SU-DHL-6 (cell line): ENCODE measurements at regions not wholly inside any gene's neighbourhood (a gene's known extent, or its start where the extent isn't known, plus 50 kb on each side); places are given as distances from the start of the nearest gene placed in this dataset.

Experiments used
- H2AFZ ChIP-seq: fragments of 200-600 bp; sonication (generic); 2 replicates; pipeline ENCODE4 v1.6.1; 2014; ENCODE audit warnings: low read depth, mild to moderate bottlenecking, moderate library complexity, mixed read lengths, antibody characterized with exemption, low read length; ENCODE audit not compliant: severe bottlenecking
- H3F3A ChIP-seq: fragments of 200-600 bp; shearing (Covaris generic); 2 replicates; pipeline ENCODE4 v1.6.0; 2016; ENCODE audit warnings: antibody characterized with exemption, mild to moderate bottlenecking; ENCODE audit not compliant: insufficient read depth
- H3K27ac ChIP-seq: fragments of 200-600 bp; sonication (generic); 2 replicates; pipeline ENCODE4 v1.5.1; 2016; ENCODE audit warnings: low read depth, mild to moderate bottlenecking, low read length, moderate library complexity, mixed read lengths
- H3K27me3 ChIP-seq: fragments of 200-600 bp; sonication (generic), shearing (Covaris generic); 2 replicates; pipeline ENCODE4 v1.6.0; 2014; ENCODE audit warnings: mild to moderate bottlenecking, low read length
- H3K36me3 ChIP-seq: fragments of 200-600 bp; sonication (generic); 2 replicates; pipeline ENCODE4 v1.6.1; 2014; ENCODE audit warnings: mild to moderate bottlenecking, low read length, mixed read lengths
- H3K4me2 ChIP-seq: fragments of 300-600, 200-600 bp; shearing (Covaris generic), sonication (generic); 2 replicates; pipeline ENCODE4 v1.6.0; 2014; ENCODE audit warnings: low read length, low read depth, mild to moderate bottlenecking; ENCODE audit not compliant: poor library complexity, severe bottlenecking
- H3K4me3 ChIP-seq: fragments of 200-600 bp; sonication (generic); 2 replicates; pipeline ENCODE4 v1.5.1; 2014; ENCODE audit warnings: antibody characterized with exemption, low read length, mild to moderate bottlenecking, mixed read lengths; ENCODE audit not compliant: insufficient read depth, poor library complexity, severe bottlenecking
- H3K79me2 ChIP-seq: fragments of 200-600 bp; sonication (generic); 2 replicates; pipeline ENCODE4 v1.6.1; 2014; ENCODE audit warnings: mild to moderate bottlenecking, low read length, moderate library complexity; ENCODE audit not compliant: insufficient read depth
- H3K9ac ChIP-seq: fragments of 200-600 bp; sonication (generic); 2 replicates; pipeline ENCODE4 v1.7.0; 2014; ENCODE audit warnings: mild to moderate bottlenecking, low read length
- H3K9me2 ChIP-seq: fragments of 200-600 bp; sonication (generic); replicated peaks from 2 replicates; pipeline ENCODE4 v1.6.1; 2014; ENCODE audit warnings: low read length; ENCODE audit not compliant: insufficient read depth
- H3K9me3 ChIP-seq: fragments of 200-600 bp; sonication (generic); 2 replicates; pipeline ENCODE4 v1.6.1; 2014; ENCODE audit warnings: low read length, mixed read lengths; ENCODE audit not compliant: insufficient read depth
- H4K20me1 ChIP-seq: fragments of 200-600 bp; sonication (generic); 2 replicates; pipeline ENCODE4 v1.6.1; 2014; ENCODE audit warnings: low read depth, mild to moderate bottlenecking, antibody characterized with exemption, low read length, moderate library complexity, mixed read lengths
- EZH2phosphoT487 ChIP-seq: fragments of 200-600 bp; sonication (generic), shearing (Covaris generic); conservative IDR thresholded peaks from 2 replicates; pipeline ENCODE4 v1.6.1; 2018; ENCODE audit warnings: mild to moderate bottlenecking, antibody characterized with exemption, low read length, moderate library complexity, mixed read lengths
- TF ChIP-seq, protein P1 (sequence below): fragments of 200-600 bp; sonication (generic); IDR thresholded peaks from one replicate; pipeline ENCODE4 v1.5.1; 2017; ENCODE audit warnings: antibody characterized with exemption, mild to moderate bottlenecking, low read length, moderate library complexity; ENCODE audit not compliant: insufficient read depth, poor library complexity, severe bottlenecking

DNA sequence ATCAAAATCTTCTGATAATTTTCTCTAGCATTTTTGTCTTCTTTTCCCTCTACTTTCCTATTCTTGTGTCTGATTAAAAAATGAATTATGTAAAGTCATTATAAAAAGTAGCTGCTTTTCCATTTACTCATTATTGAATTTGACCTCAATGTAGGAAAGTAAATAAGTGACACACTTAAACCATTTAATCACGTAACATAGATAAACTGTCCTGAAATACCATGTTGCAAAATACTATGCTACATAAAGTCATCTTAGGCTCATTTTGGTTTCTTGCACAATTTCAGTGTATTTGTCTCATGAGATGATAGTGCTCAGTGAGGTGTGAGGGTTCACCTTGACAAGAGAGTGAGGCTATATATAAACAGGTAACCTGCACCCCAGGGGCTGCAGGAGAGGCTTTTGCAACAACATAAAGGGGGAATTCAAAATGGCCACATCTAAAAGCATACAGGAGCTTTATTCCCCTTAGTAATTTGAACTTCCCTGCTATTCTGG is 502.7 kb downstream of the RNF144A start:
- Histone ChIP-seq H4K20me1 (no peaks in the 10 kb centered on the region), H3K27ac (no peak overlapping the region), H3K27me3 (no peaks in the 10 kb centered on the region; the same call in 1 of the 2 replicates), H3K36me3 (no peaks in the 10 kb centered on the region), H3K4me3 (no peak overlapping the region), H3K4me2 (no peak overlapping the region), H3K9me2 (no peaks in the 10 kb centered on the region), H3K9me3 (no peaks in the 10 kb centered on the region), H3K9ac (no peak overlapping the region), H3K79me2 (no peaks in the 10 kb centered on the region), H3F3A (no peaks in the 10 kb centered on the region), H2AFZ (no peak overlapping the region)
- no peak for TF ChIP-seq EZH2phosphoT487
- TF ChIP-seq, protein P1, sequence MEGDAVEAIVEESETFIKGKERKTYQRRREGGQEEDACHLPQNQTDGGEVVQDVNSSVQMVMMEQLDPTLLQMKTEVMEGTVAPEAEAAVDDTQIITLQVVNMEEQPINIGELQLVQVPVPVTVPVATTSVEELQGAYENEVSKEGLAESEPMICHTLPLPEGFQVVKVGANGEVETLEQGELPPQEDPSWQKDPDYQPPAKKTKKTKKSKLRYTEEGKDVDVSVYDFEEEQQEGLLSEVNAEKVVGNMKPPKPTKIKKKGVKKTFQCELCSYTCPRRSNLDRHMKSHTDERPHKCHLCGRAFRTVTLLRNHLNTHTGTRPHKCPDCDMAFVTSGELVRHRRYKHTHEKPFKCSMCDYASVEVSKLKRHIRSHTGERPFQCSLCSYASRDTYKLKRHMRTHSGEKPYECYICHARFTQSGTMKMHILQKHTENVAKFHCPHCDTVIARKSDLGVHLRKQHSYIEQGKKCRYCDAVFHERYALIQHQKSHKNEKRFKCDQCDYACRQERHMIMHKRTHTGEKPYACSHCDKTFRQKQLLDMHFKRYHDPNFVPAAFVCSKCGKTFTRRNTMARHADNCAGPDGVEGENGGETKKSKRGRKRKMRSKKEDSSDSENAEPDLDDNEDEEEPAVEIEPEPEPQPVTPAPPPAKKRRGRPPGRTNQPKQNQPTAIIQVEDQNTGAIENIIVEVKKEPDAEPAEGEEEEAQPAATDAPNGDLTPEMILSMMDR: no peak

DNA sequence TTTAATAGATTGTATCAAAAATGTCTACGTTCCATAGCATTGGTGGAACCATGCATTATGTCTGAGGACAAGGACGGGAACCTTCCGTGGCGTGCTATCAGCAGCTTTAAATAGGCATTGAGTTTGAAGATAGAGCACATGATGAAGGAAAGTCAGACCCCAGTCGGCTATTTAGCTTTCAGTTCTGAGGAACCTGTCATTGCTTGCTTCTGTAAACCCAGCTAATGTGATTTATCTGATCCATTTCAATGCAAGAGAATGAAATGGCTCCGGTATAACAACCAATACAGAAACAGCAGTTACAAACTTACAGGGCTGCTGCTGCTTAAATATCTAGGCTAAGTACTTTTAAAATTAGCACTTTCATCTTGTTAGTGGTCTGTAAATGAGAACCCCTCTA is 503.3 kb downstream of the RNF144A start:
- H3K4me3 ChIP-seq: no peak overlapping the region
- H3K9me3 ChIP-seq: no peaks in the 10 kb centered on the region

DNA sequence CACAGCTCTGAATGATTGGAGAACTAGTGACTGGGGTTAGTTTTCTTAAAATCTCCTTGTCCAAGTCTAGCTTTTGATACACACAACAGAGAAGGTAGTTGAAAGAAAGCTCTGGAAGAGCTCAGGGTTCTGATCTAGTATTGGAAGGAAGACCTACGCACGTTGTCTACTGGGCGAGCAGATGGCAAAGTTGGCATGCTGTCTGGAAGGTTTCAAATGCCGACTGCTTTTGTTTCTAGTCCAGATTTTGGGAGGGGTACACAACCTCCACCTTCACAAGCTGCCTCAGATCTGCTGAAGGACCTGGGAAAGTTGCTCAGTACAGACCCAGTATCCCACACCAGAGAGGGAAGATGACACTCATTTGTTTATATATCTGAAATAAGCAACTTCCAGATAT is 507.3 kb downstream of the RNF144A start:
- no peak overlapping the region for H3K4me2 ChIP-seq
- no peaks in the 10 kb centered on the region for H3K36me3 ChIP-seq
- TF ChIP-seq, protein P1: no peak
- TF ChIP-seq EZH2phosphoT487: no peak
- no peaks in the 10 kb centered on the region for H3F3A ChIP-seq
- no peaks in the 10 kb centered on the region for H3K79me2 ChIP-seq
- no peaks in the 10 kb centered on the region for H3K9me3 ChIP-seq
- H4K20me1 ChIP-seq: no peaks in the 10 kb centered on the region
- no peak overlapping the region for H2AFZ ChIP-seq
- no peak overlapping the region for H3K4me3 ChIP-seq
- H3K27me3 ChIP-seq: no peaks in the 10 kb centered on the region; the same call in 1 of the 2 replicates
- no peaks in the 10 kb centered on the region for H3K9me2 ChIP-seq
- H3K9ac ChIP-seq: no peak overlapping the region
- H3K27ac ChIP-seq: no peak overlapping the region

More for the DNA sequence above, 503.3 kb downstream of the RNF144A start:
- H3K9ac ChIP-seq: no peak overlapping the region
- TF ChIP-seq, protein P1: no peak
- TF ChIP-seq EZH2phosphoT487: no peak
- H3K79me2 ChIP-seq: no peaks in the 10 kb centered on the region
- no peak overlapping the region for H3K4me2 ChIP-seq
- no peak overlapping the region for H2AFZ ChIP-seq
- no peaks in the 10 kb centered on the region for H3K36me3 ChIP-seq
- no peaks in the 10 kb centered on the region for H3K9me2 ChIP-seq
- no peak overlapping the region for H3K27ac ChIP-seq
- H3F3A ChIP-seq: no peaks in the 10 kb centered on the region
- H4K20me1 ChIP-seq: no peaks in the 10 kb centered on the region
- H3K27me3 ChIP-seq: no peaks in the 10 kb centered on the region; the same call in 1 of the 2 replicates
